ENCODE measurements at regions not wholly inside any gene's neighbourhood (a gene's known extent, or its start where the extent isn't known, plus 50 kb on each side); places are given as distances from the start of the nearest gene placed in this dataset.

GRCh38 chr5:40021007-40021406, 596.2 kb upstream of the DAB2 start:
- Histone ChIP-seq H3K27me3 (ENCODE audit: insufficient read depth, low read length) (no peaks in the 10 kb centered on the region), H3K27ac (ENCODE audit: low read depth, low read length) (no peak overlapping the region), H3K9me3 (ENCODE audit: control insufficient read depth in 1 of 2, low read length in 2 of 2) (no peaks in the 10 kb centered on the region), H3K4me3 (ENCODE audit: low read length in 2 of 2) (no peak overlapping the region), H3K4me1 (ENCODE audit: insufficient read depth, low read length) (no peaks in the 10 kb centered on the region), H3K36me3 (ENCODE audit: insufficient read depth, low read length) (no peaks in the 10 kb centered on the region)
- no peaks in the 10 kb centered on the region for H3K36me3 Mint-ChIP-seq
- H3K27ac Mint-ChIP-seq, result peak overlapping the region in 1 of 7 donors; percentile 53
- ChIA-PET POLR2A (ENCODE audit: partially characterized antibody) (no interaction called here), CTCF (ENCODE audit: partially characterized antibody) (interaction anchor here (0.9 to 1.0 kb wide), 3 partner anchors 9 to 668 kb away, joined by 3 to 5 read pairs (median 3); no protein-coding TSS in a partner anchor)
- no peaks in the 10 kb centered on the region for H3K4me1 Mint-ChIP-seq
- no peak overlapping the region for H3K4me3 Mint-ChIP-seq
- peak in 1 of 5 donors; percentile 2 for DNase-seq
- H3K9me3 Mint-ChIP-seq, result peaks cover 0 to 1% (median 0%) of the 10 kb centered on the region in 8 donors
- intact Hi-C loops (cut with micrococcal nuclease), result loop anchor here (1.0 to 5.0 kb wide), 2 partner anchors 666 to 716 kb away; no protein-coding TSS in a partner anchor
- no peaks in the 10 kb centered on the region for H3K27me3 Mint-ChIP-seq

- CTCF ChIA-PET (ENCODE audit: partially characterized antibody), result no interaction called here
- POLR2A ChIA-PET (ENCODE audit: partially characterized antibody), result no interaction called here
- no peaks in the 10 kb centered on the region for H3K9me3 ChIP-seq (ENCODE audit: control insufficient read depth in 1 of 2, low read length in 2 of 2)
- no peaks in the 10 kb centered on the region for H3K27me3 ChIP-seq (ENCODE audit: insufficient read depth, low read length)
- DNase-seq, result no peak
- Mint-ChIP-seq H3K4me3 (no peak overlapping the region), H3K4me1 (peaks cover 0 to 2% (median 0%) of the 10 kb centered on the region in 4 donors), H3K36me3 (no peaks in the 10 kb centered on the region), H3K27me3 (no peaks in the 10 kb centered on the region), H3K27ac (no peak overlapping the region), H3K9me3 (peaks cover 0 to 1% (median 0%) of the 10 kb centered on the region in 8 donors)
- no peak overlapping the region for H3K4me3 ChIP-seq (ENCODE audit: low read length in 2 of 2)
- intact Hi-C loops (cut with micrococcal nuclease), result no loop called here
- H3K4me1 ChIP-seq (ENCODE audit: insufficient read depth, low read length), result no peaks in the 10 kb centered on the region
- H3K36me3 ChIP-seq (ENCODE audit: insufficient read depth, low read length), result no peaks in the 10 kb centered on the region
- no peak overlapping the region for H3K27ac ChIP-seq (ENCODE audit: low read depth, low read length)
Observed at GRCh38 chr5:40017918-40018317, 593.1 kb upstream of the DAB2 start.

- Mint-ChIP-seq H3K9me3 (peaks cover 0 to 2% (median 0%) of the 10 kb centered on the region in 8 donors), H3K36me3 (no peaks in the 10 kb centered on the region), H3K4me3 (no peak overlapping the region), H3K27me3 (no peaks in the 10 kb centered on the region), H3K27ac (no peak overlapping the region), H3K4me1 (peaks cover 0 to 2% (median 0%) of the 10 kb centered on the region in 4 donors)
- Histone ChIP-seq H3K27ac (ENCODE audit: low read depth, low read length) (no peak overlapping the region), H3K4me3 (ENCODE audit: low read length in 2 of 2) (no peak overlapping the region), H3K27me3 (ENCODE audit: insufficient read depth, low read length) (no peaks in the 10 kb centered on the region), H3K36me3 (ENCODE audit: insufficient read depth, low read length) (no peaks in the 10 kb centered on the region), H3K9me3 (ENCODE audit: control insufficient read depth in 1 of 2, low read length in 2 of 2) (no peaks in the 10 kb centered on the region), H3K4me1 (ENCODE audit: insufficient read depth, low read length) (no peaks in the 10 kb centered on the region)
- POLR2A ChIA-PET (ENCODE audit: partially characterized antibody), result no interaction called here
- CTCF ChIA-PET (ENCODE audit: partially characterized antibody), result no interaction called here
- no peak for DNase-seq
- intact Hi-C loops (cut with micrococcal nuclease), result no loop called here
Observed at GRCh38 chr5:40017135-40017534, 592.4 kb upstream of the DAB2 start.

GRCh38 chr5:40010436-40010835, 585.7 kb upstream of the DAB2 start:
- no peak overlapping the region for H3K27ac ChIP-seq (ENCODE audit: low read depth, low read length)
- H3K27me3 Mint-ChIP-seq, result peaks cover 6 to 8% of the 10 kb centered on the region in 2 donors
- H3K36me3 Mint-ChIP-seq, result no peaks in the 10 kb centered on the region
- H3K27ac Mint-ChIP-seq, result no peak overlapping the region
- H3K9me3 Mint-ChIP-seq, result peaks cover 0 to 28% (median 21%) of the 10 kb centered on the region in 8 donors
- H3K36me3 ChIP-seq (ENCODE audit: insufficient read depth, low read length), result no peaks in the 10 kb centered on the region
- intact Hi-C loops (cut with micrococcal nuclease), result no loop called here
- DNase-seq, result no peak
- ChIA-PET CTCF (ENCODE audit: partially characterized antibody) (no interaction called here), POLR2A (ENCODE audit: partially characterized antibody) (no interaction called here)
- peaks cover 0 to 1% (median 0%) of the 10 kb centered on the region in 4 donors for H3K4me1 Mint-ChIP-seq
- H3K4me3 Mint-ChIP-seq, result no peak overlapping the region
- H3K4me3 ChIP-seq (ENCODE audit: low read length in 2 of 2), result no peak overlapping the region
- no peaks in the 10 kb centered on the region for H3K9me3 ChIP-seq (ENCODE audit: control insufficient read depth in 1 of 2, low read length in 2 of 2)
- no peaks in the 10 kb centered on the region for H3K27me3 ChIP-seq (ENCODE audit: insufficient read depth, low read length)
- H3K4me1 ChIP-seq (ENCODE audit: insufficient read depth, low read length), result no peaks in the 10 kb centered on the region

GRCh38 chr5:40006260-40006659, 581.5 kb upstream of the DAB2 start:
- ChIA-PET POLR2A (ENCODE audit: partially characterized antibody) (no interaction called here), CTCF (ENCODE audit: partially characterized antibody) (no interaction called here)
- DNase-seq, result no peak
- intact Hi-C loops (cut with micrococcal nuclease), result no loop called here
- no peaks in the 10 kb centered on the region for H3K27me3 ChIP-seq (ENCODE audit: insufficient read depth, low read length)
- H3K4me1 ChIP-seq (ENCODE audit: insufficient read depth, low read length), result no peaks in the 10 kb centered on the region
- H3K4me1 Mint-ChIP-seq, result no peaks in the 10 kb centered on the region
- H3K27me3 Mint-ChIP-seq, result peaks cover 6 to 8% of the 10 kb centered on the region in 2 donors
- no peaks in the 10 kb centered on the region for H3K9me3 ChIP-seq (ENCODE audit: control insufficient read depth in 1 of 2, low read length in 2 of 2)
- H3K27ac Mint-ChIP-seq, result peak overlapping the region in 1 of 7 donors; percentile 25
- H3K36me3 ChIP-seq (ENCODE audit: insufficient read depth, low read length), result no peaks in the 10 kb centered on the region
- no peak overlapping the region for H3K4me3 ChIP-seq (ENCODE audit: low read length in 2 of 2)
- H3K27ac ChIP-seq (ENCODE audit: low read depth, low read length), result no peak overlapping the region
- no peaks in the 10 kb centered on the region for H3K36me3 Mint-ChIP-seq
- H3K4me3 Mint-ChIP-seq, result no peak overlapping the region
- H3K9me3 Mint-ChIP-seq, result peaks cover 2 to 30% (median 21%) of the 10 kb centered on the region in 8 donors

- no peaks in the 10 kb centered on the region for H3K36me3 ChIP-seq (ENCODE audit: insufficient read depth, low read length)
- no peaks in the 10 kb centered on the region for H3K9me3 ChIP-seq (ENCODE audit: control insufficient read depth in 1 of 2, low read length in 2 of 2)
- H3K27me3 ChIP-seq (ENCODE audit: insufficient read depth, low read length), result no peaks in the 10 kb centered on the region
- ChIA-PET POLR2A (ENCODE audit: partially characterized antibody) (no interaction called here), CTCF (ENCODE audit: partially characterized antibody) (no interaction called here)
- H3K4me3 ChIP-seq (ENCODE audit: low read length in 2 of 2), result no peak overlapping the region
- Mint-ChIP-seq H3K36me3 (no peaks in the 10 kb centered on the region), H3K27ac (no peak overlapping the region), H3K4me1 (no peaks in the 10 kb centered on the region), H3K9me3 (peaks cover 0 to 4% (median 2%) of the 10 kb centered on the region in 8 donors), H3K4me3 (no peak overlapping the region), H3K27me3 (no peaks in the 10 kb centered on the region)
- intact Hi-C loops (cut with micrococcal nuclease), result no loop called here
- DNase-seq, result no peak
- H3K4me1 ChIP-seq (ENCODE audit: insufficient read depth, low read length), result no peaks in the 10 kb centered on the region
- no peak overlapping the region for H3K27ac ChIP-seq (ENCODE audit: low read depth, low read length)
Observed at GRCh38 chr5:40001796-40002195, 577.0 kb upstream of the DAB2 start.

GRCh38 chr5:39998518-39998917, 573.7 kb upstream of the DAB2 start:
- intact Hi-C loops (cut with micrococcal nuclease), result no loop called here
- H3K27ac ChIP-seq (ENCODE audit: low read depth, low read length), result no peak overlapping the region
- H3K4me1 Mint-ChIP-seq, result no peaks in the 10 kb centered on the region
- CTCF ChIA-PET (ENCODE audit: partially characterized antibody), result no interaction called here
- DNase-seq, result no peak
- no peaks in the 10 kb centered on the region for H3K4me1 ChIP-seq (ENCODE audit: insufficient read depth, low read length)
- H3K4me3 Mint-ChIP-seq, result no peak overlapping the region
- no peak overlapping the region for H3K27ac Mint-ChIP-seq
- H3K27me3 Mint-ChIP-seq, result no peaks in the 10 kb centered on the region
- no peaks in the 10 kb centered on the region for H3K9me3 ChIP-seq (ENCODE audit: control insufficient read depth in 1 of 2, low read length in 2 of 2)
- no peaks in the 10 kb centered on the region for H3K36me3 Mint-ChIP-seq
- no peaks in the 10 kb centered on the region for H3K27me3 ChIP-seq (ENCODE audit: insufficient read depth, low read length)
- POLR2A ChIA-PET (ENCODE audit: partially characterized antibody), result no interaction called here
- no peaks in the 10 kb centered on the region for H3K36me3 ChIP-seq (ENCODE audit: insufficient read depth, low read length)
- peaks cover 0 to 2% (median 0%) of the 10 kb centered on the region in 8 donors for H3K9me3 Mint-ChIP-seq
- no peak overlapping the region for H3K4me3 ChIP-seq (ENCODE audit: low read length in 2 of 2)

- no peak overlapping the region for H3K27ac ChIP-seq (ENCODE audit: low read depth, low read length)
- Mint-ChIP-seq H3K4me1 (no peaks in the 10 kb centered on the region), H3K9me3 (no peaks in the 10 kb centered on the region), H3K27me3 (peaks cover 0 to 2% of the 10 kb centered on the region in 2 donors), H3K27ac (no peak overlapping the region), H3K4me3 (no peak overlapping the region), H3K36me3 (no peaks in the 10 kb centered on the region)
- no peaks in the 10 kb centered on the region for H3K9me3 ChIP-seq (ENCODE audit: control insufficient read depth in 1 of 2, low read length in 2 of 2)
- no peak for DNase-seq
- H3K4me1 ChIP-seq (ENCODE audit: insufficient read depth, low read length), result no peaks in the 10 kb centered on the region
- no peak overlapping the region for H3K4me3 ChIP-seq (ENCODE audit: low read length in 2 of 2)
- H3K27me3 ChIP-seq (ENCODE audit: insufficient read depth, low read length), result no peaks in the 10 kb centered on the region
- ChIA-PET POLR2A (ENCODE audit: partially characterized antibody) (no interaction called here), CTCF (ENCODE audit: partially characterized antibody) (no interaction called here)
- H3K36me3 ChIP-seq (ENCODE audit: insufficient read depth, low read length), result no peaks in the 10 kb centered on the region
- intact Hi-C loops (cut with micrococcal nuclease), result no loop called here
Observed at GRCh38 chr5:39995990-39996389, 571.2 kb upstream of the DAB2 start.
